GM12878 (cell line): ENCODE measurements at regions not wholly inside any gene's neighbourhood (a gene's known extent, or its start where the extent isn't known, plus 50 kb on each side); places are given as distances from the start of the nearest gene placed in this dataset.
"Not testable (repeated sequence)": the region's sequence is repeated elsewhere in the genome, so short reads cannot be mapped to it uniquely, and the experiment has no call there.

ENCODE experiments used
- ATAC-seq: fragments of 200-7000 bp; cut with Tn5 transposase; 3 replicates; pipeline ENCODE4 v1.9.1; 2020; ENCODE audit warnings: mild to moderate bottlenecking, moderate library complexity
- BruUV-seq: library from RNA; stranded (reverse); fragments of 400-500 nt; replicated peaks from 2 replicates; lab custom pipeline; 2021; lab: Mats Ljungman, UMichigan
- CTCF ChIA-PET: fragments of 300-600 bp; sonication (Branson Sonifier 250); formaldehyde crosslinking; extraction: SDS; loops from one replicate; lab custom pipeline; 2021; ENCODE audit warnings: inconsistent platforms; lab: Yijun Ruan, JAX
- POLR2A ChIA-PET: fragments of 350-600 bp; formaldehyde crosslinking; extraction: SDS; loops from one replicate; lab custom pipeline; 2021; ENCODE audit warnings: inconsistent platforms; lab: Charles Lee
- RAD21 ChIA-PET: fragments of 300-600 bp; sonication (Branson Sonifier 250); formaldehyde crosslinking; loops from one replicate; lab custom pipeline; 2023; ENCODE audit warnings: antibody characterized with exemption; ENCODE audit not compliant: unreplicated experiment; lab: Charles Lee
- SMC1A ChIA-PET: fragments of 300-600 bp; sonication (Branson Sonifier 250); formaldehyde crosslinking; loops from one replicate; lab custom pipeline; 2023; ENCODE audit not compliant: unreplicated experiment, uncharacterized antibody; lab: Charles Lee
- DNase-seq: peaks from one replicate; pipeline ENCODE4 v3.0.0-alpha.2; 2011; ENCODE audit warnings: low read depth, low spot score
- FAIRE-seq: peaks from 3 replicates; lab custom pipeline; 2011; peaks lifted over from hg19 to GRCh38; lab: Jason Lieb, UNC
- H2AFZ ChIP-seq: 2 replicates; pipeline ENCODE4 v1.6.0; 2011; ENCODE audit warnings: low read depth, low read length, control low read depth; ENCODE audit not compliant: control insufficient read depth
- H3K27ac ChIP-seq: 2 replicates; pipeline ENCODE4 v1.5.1; 2011; ENCODE audit warnings: control low read depth; ENCODE audit not compliant: control insufficient read depth, insufficient read depth
- H3K27me3 ChIP-seq, 2 experiments: replicated peaks in 1 of 2; 2 replicates each; pipeline versions ENCODE4 v1.6.0 to v1.6.1; 2011; ENCODE audit warnings: low read length in 1 of 2; ENCODE audit not compliant: control insufficient read depth in 2 of 2, insufficient read depth in 2 of 2
- H3K36me3 ChIP-seq, 2 experiments: 2 replicates each; pipeline ENCODE4 v1.5.1; 2011; ENCODE audit warnings: low read length in 1 of 2; ENCODE audit not compliant: control insufficient read depth in 2 of 2, insufficient read depth in 2 of 2
- H3K4me1 ChIP-seq: 2 replicates; pipeline ENCODE4 v1.6.1; 2011; ENCODE audit warnings: mild to moderate bottlenecking, low read length, moderate library complexity, mixed read lengths; ENCODE audit not compliant: control insufficient read depth, insufficient read depth
- H3K4me2 ChIP-seq: 2 replicates; pipeline ENCODE4 v1.6.0; 2011; ENCODE audit warnings: control low read depth; ENCODE audit not compliant: control insufficient read depth, insufficient read depth
- H3K4me3 ChIP-seq: fragments of 200-600 bp; sonication (generic); 2 replicates; pipeline ENCODE4 v1.5.1; 2016
- H3K79me2 ChIP-seq: 2 replicates; pipeline ENCODE4 v1.6.0; 2011; ENCODE audit warnings: low read length; ENCODE audit not compliant: control insufficient read depth, insufficient read depth
- H3K9ac ChIP-seq: 2 replicates; pipeline ENCODE4 v1.8.0; 2011; ENCODE audit warnings: low read length, control low read depth, mixed read lengths; ENCODE audit not compliant: control insufficient read depth, insufficient read depth
- H3K9me3 ChIP-seq: replicated peaks from 3 replicates; pipeline ENCODE4 v1.5.1; 2011; ENCODE audit warnings: mild to moderate bottlenecking, low read length; ENCODE audit not compliant: control insufficient read depth, insufficient read depth
- H4K20me1 ChIP-seq: 2 replicates; pipeline ENCODE4 v1.6.0; 2011; ENCODE audit not compliant: control insufficient read depth, insufficient read depth
- EGR1 ChIP-seq, 2 experiments: IDR thresholded peaks; 1 replicate in 1 of 2; 2 replicates in 1 of 2; pipeline ENCODE4 v1.6.1; 2011 to 2012; ENCODE audit warnings: low read depth in 2 of 2, low read length in 2 of 2, borderline replicate concordance in 1 of 2, mild to moderate bottlenecking in 1 of 2, moderate library complexity in 1 of 2
- ZBTB40 ChIP-seq: fragments of 450-650 bp; IDR thresholded peaks from 2 replicates; pipeline ENCODE4 v1.6.1; 2016; ENCODE audit warnings: mild to moderate bottlenecking, moderate library complexity, borderline replicate concordance
- WGBS: methylation state at CpG from one replicate; pipeline ENCODE4 v1.1.6; 2016; ENCODE audit warnings: low lambda C conversion rate; ENCODE audit not compliant: insufficient replicate concordance, insufficient coverage; ENCODE audit errors: missing lambda C conversion rate; 5-methylcytosine and 5-hydroxymethylcytosine counted together
- in situ Hi-C: fragments of 300-500 bp; cut with MboI; formaldehyde crosslinking; loops from 9 replicates; pipeline ENCODE4 v1.14.3; 2018; ENCODE audit warnings: mixed read lengths
- intact Hi-C: fragments of 100-400 bp; cut with micrococcal nuclease; formaldehyde crosslinking; loops from one replicate; pipeline ENCODE4 v1.14.2; 2022; ENCODE audit not compliant: unreplicated experiment

GRCh38 chr6:86738078-86738477 is 199.2 kb upstream of the HTR1E start:
- Histone ChIP-seq H3K4me2 (no peak overlapping the region), H2AFZ (no peak overlapping the region), H3K27me3 (no peaks in the 10 kb centered on the region), H3K4me3 (no peak overlapping the region), H3K79me2 (no peaks in the 10 kb centered on the region), H3K9me3 (no peaks in the 10 kb centered on the region), H3K9ac (no peak overlapping the region), H3K4me1 (no peaks in the 10 kb centered on the region), H4K20me1 (no peaks in the 10 kb centered on the region), H3K27ac (no peak overlapping the region), H3K36me3 (no peaks in the 10 kb centered on the region)
- no peak for FAIRE-seq
- DNase-seq = no peak
- no TSS peak for BruUV-seq
- CTCF ChIA-PET = interaction anchor here (1.2 kb wide), 1 partner anchor 197 kb away, joined by 3 read pairs; no protein-coding TSS in a partner anchor
- WGBS = 25% methylated on average over 1 of the region's 1 CpG
- in situ Hi-C loops (no loop called here), intact Hi-C loops (no loop called here)
- RAD21 ChIA-PET = no interaction called here
- no peak for ATAC-seq
- no peak for TF ChIP-seq ZBTB40
- no peak for TF ChIP-seq EGR1 (IDR thresholded peaks at IDR 0.05; ENCODE audit: borderline replicate concordance in 1 of 2, low read depth in 2 of 2, low read length in 2 of 2)
- POLR2A ChIA-PET = no interaction called here
- SMC1A ChIA-PET = no interaction called here

- H2AFZ ChIP-seq, H4K20me1 ChIP-seq, in situ Hi-C loops, H3K36me3 ChIP-seq, BruUV-seq, H3K9ac ChIP-seq, FAIRE-seq, H3K27ac ChIP-seq, H3K4me3 ChIP-seq, DNase-seq, SMC1A ChIA-PET, H3K4me2 ChIP-seq, H3K9me3 ChIP-seq, RAD21 ChIA-PET, H3K4me1 ChIP-seq, H3K27me3 ChIP-seq, POLR2A ChIA-PET, intact Hi-C loops, ATAC-seq, CTCF ChIA-PET, H3K79me2 ChIP-seq: not testable (repeated sequence)
- 47% methylated on average over 8 of the region's 8 CpGs for WGBS
Measured at GRCh38 chr6:86731631-86732030, 205.7 kb upstream of the HTR1E start.

- WGBS = 54% methylated on average over 4 of the region's 4 CpGs
- H3K79me2 ChIP-seq, RAD21 ChIA-PET, intact Hi-C loops, BruUV-seq, H3K4me3 ChIP-seq, ATAC-seq, H3K4me2 ChIP-seq, H3K27ac ChIP-seq, H4K20me1 ChIP-seq, in situ Hi-C loops, CTCF ChIA-PET, POLR2A ChIA-PET, H3K9me3 ChIP-seq, DNase-seq, FAIRE-seq, H3K4me1 ChIP-seq, H2AFZ ChIP-seq, H3K27me3 ChIP-seq, H3K36me3 ChIP-seq, H3K9ac ChIP-seq: not testable (repeated sequence)
- SMC1A ChIA-PET = interaction anchor here (1.1 kb wide), 1 partner anchor 34 kb away, joined by 3 read pairs; no protein-coding TSS in a partner anchor
Measured at GRCh38 chr6:86730772-86731171, 206.6 kb upstream of the HTR1E start.
